ENCODE measurements at regions not wholly inside any gene's neighbourhood (a gene's known extent, or its start where the extent isn't known, plus 50 kb on each side); places are given as distances from the start of the nearest gene placed in this dataset.

- Histone ChIP-seq H4K91ac (ENCODE audit: insufficient read length, low read depth, low read length) (no peak overlapping the region), H4K20me1 (ENCODE audit: control insufficient read depth, insufficient read depth, insufficient read length) (no peaks in the 10 kb centered on the region), H3K79me2 (ENCODE audit: insufficient read depth, low read length) (no peaks in the 10 kb centered on the region; the same call in 1 of the 2 replicates), H3K4me2 (ENCODE audit: insufficient read depth, insufficient read length, low read length) (no peak overlapping the region), H3K27ac (ENCODE audit: insufficient read length, low read depth, low read length) (no peak overlapping the region), H3K27me3 (ENCODE audit: insufficient read depth, low read length) (no peaks in the 10 kb centered on the region), H3K9ac (ENCODE audit: extremely low read depth, insufficient read length, low read length) (no peak overlapping the region), H3K23me2 (ENCODE audit: insufficient read length, low read depth, low read length, poor library complexity, severe bottlenecking) (no peaks in the 10 kb centered on the region), H3K79me1 (ENCODE audit: insufficient read depth, low read depth, low read length, poor library complexity, severe bottlenecking) (no peaks in the 10 kb centered on the region), H3K23ac (ENCODE audit: insufficient read length, low read depth, low read length) (no peak overlapping the region), H3K56ac (ENCODE audit: insufficient read length, low read depth, low read length) (no peak overlapping the region), H3K9me3 (ENCODE audit: control insufficient read depth, low read depth, low read length) (no peaks in the 10 kb centered on the region), H2BK12ac (ENCODE audit: insufficient read length, low read depth, low read length) (no peak overlapping the region), H2BK15ac (ENCODE audit: low read depth, low read length) (no peak overlapping the region), H2BK5ac (ENCODE audit: insufficient read length, low read length) (no peak overlapping the region), H3T11ph (ENCODE audit: low read length) (no peak overlapping the region), H2AK5ac (ENCODE audit: insufficient read length, low read length) (no peak overlapping the region), H2BK120ac (ENCODE audit: low read depth, low read length, poor library complexity, severe bottlenecking) (no peak overlapping the region), H3K14ac (ENCODE audit: insufficient read depth, low read length) (no peak overlapping the region), H3K4me1 (ENCODE audit: insufficient read depth, low read length) (no peaks in the 10 kb centered on the region; the same call in 1 of the 2 replicates), H3K18ac (ENCODE audit: insufficient read length, low read depth, low read length) (no peak overlapping the region), H3K4ac (ENCODE audit: low read depth, low read length) (no peak overlapping the region), H4K5ac (ENCODE audit: insufficient read length, low read depth, low read length) (no peak overlapping the region), H2AFZ (ENCODE audit: low read length) (no peak overlapping the region), H2BK20ac (ENCODE audit: low read depth, low read length, poor library complexity, severe bottlenecking) (no peak overlapping the region), H4K8ac (replicated peaks; ENCODE audit: insufficient read length, low read depth, low read length) (no peak overlapping the region)
- DNase-seq = no peak
- Mint-ChIP-seq H3K4me3 (no peak overlapping the region), H3K27ac (peak overlapping the region in 1 of 3 experiments; percentile 38; a peak in 1 of 7 replicates), H3K9me3 (peaks cover 0 to 2% of the 10 kb centered on the region in 2 experiments; a peak in 1 of 5 replicates), H3K27me3 (ENCODE audit: low read depth) (peaks cover 8% of the 10 kb centered on the region), H3K4me1 (peaks cover 21 to 28% of the 10 kb centered on the region in 2 experiments), H3K36me3 (ENCODE audit: insufficient read depth in 1 of 3, low read depth in 3 of 3) (peaks cover 0 to 4% (median 0%) of the 10 kb centered on the region in 3 experiments; a peak in 1 of 7 replicates)
- TF ChIP-seq, protein P1, sequence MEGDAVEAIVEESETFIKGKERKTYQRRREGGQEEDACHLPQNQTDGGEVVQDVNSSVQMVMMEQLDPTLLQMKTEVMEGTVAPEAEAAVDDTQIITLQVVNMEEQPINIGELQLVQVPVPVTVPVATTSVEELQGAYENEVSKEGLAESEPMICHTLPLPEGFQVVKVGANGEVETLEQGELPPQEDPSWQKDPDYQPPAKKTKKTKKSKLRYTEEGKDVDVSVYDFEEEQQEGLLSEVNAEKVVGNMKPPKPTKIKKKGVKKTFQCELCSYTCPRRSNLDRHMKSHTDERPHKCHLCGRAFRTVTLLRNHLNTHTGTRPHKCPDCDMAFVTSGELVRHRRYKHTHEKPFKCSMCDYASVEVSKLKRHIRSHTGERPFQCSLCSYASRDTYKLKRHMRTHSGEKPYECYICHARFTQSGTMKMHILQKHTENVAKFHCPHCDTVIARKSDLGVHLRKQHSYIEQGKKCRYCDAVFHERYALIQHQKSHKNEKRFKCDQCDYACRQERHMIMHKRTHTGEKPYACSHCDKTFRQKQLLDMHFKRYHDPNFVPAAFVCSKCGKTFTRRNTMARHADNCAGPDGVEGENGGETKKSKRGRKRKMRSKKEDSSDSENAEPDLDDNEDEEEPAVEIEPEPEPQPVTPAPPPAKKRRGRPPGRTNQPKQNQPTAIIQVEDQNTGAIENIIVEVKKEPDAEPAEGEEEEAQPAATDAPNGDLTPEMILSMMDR (conservative IDR thresholded peaks at IDR 0.05) = no peak
- whole genome bisulfite sequencing (ENCODE audit: extremely low coverage, insufficient read length, low lambda C conversion rate) = no CpG with 5 or more reads among the region's 4 CpGs
Measured at GRCh38 chr15:70400766-70401541, 303.2 kb upstream of the TLE3 start.
